Tibial artery (tissue), 4 donors: ENCODE measurements at regions not wholly inside any gene's neighbourhood (a gene's known extent, or its start where the extent isn't known, plus 50 kb on each side); places are given as distances from the start of the nearest gene placed in this dataset.

ENCODE experiments used
- DNase-seq, 2 donors: peaks; one replicate each; pipeline ENCODE4 v3.0.0-alpha.2; 2019
- H3K27ac ChIP-seq, 2 donors: fragments of 200-600 bp; sonication (generic) in 1 of 2; 1 replicate in 1 of 2; 2 replicates in 1 of 2; pipeline ENCODE4 v1.5.1; 2018 to 2019; ENCODE audit warnings: mild to moderate bottlenecking in 1 of 2
- H3K27me3 ChIP-seq, 2 donors: fragments of 200-600 bp; sonication (generic) in 1 of 2; one replicate each; pipeline versions ENCODE4 v1.5.1 to v1.6.0; 2016 to 2019
- H3K36me3 ChIP-seq, 3 donors: fragments of 200-600 bp; sonication (generic) in 2 of 3; one replicate each; pipeline ENCODE4 v1.5.1; 2016 to 2019; ENCODE audit warnings: mild to moderate bottlenecking in 2 of 3
- H3K4me1 ChIP-seq, 4 donors: fragments of 200-600 bp; sonication (generic) in 2 of 4; 1 replicate in 3 of 4; 2 replicates in 1 of 4; pipeline ENCODE4 v1.5.1; 2016 to 2019
- H3K4me3 ChIP-seq, 2 donors: fragments of 200-600 bp; sonication (generic) in 1 of 2; 1 replicate in 1 of 2; 2 replicates in 1 of 2; pipeline ENCODE4 v1.5.1; 2018 to 2019; ENCODE audit warnings: mild to moderate bottlenecking in 2 of 2
- H3K9me3 ChIP-seq, 3 donors: fragments of 200-600 bp; sonication (generic) in 1 of 3; one replicate each; pipeline ENCODE4 v1.5.1; 2016 to 2019
- intact Hi-C: fragments of 100-400 bp; cut with DNase I; formaldehyde crosslinking; loops from one replicate; pipeline ENCODE4 v1.15.0; 2023; ENCODE audit warnings: low total_unique reads
- TF ChIP-seq, protein P1 (sequence below), 2 experiments: fragments of 200-600 bp in 1 of 2; fragments of 450-650 bp in 1 of 2; IDR thresholded peaks; one replicate each; pipeline ENCODE4 v1.5.1; 2017 to 2019; ENCODE audit warnings: antibody characterized with exemption in 2 of 2, mild to moderate bottlenecking in 1 of 2, moderate library complexity in 1 of 2

DNA sequence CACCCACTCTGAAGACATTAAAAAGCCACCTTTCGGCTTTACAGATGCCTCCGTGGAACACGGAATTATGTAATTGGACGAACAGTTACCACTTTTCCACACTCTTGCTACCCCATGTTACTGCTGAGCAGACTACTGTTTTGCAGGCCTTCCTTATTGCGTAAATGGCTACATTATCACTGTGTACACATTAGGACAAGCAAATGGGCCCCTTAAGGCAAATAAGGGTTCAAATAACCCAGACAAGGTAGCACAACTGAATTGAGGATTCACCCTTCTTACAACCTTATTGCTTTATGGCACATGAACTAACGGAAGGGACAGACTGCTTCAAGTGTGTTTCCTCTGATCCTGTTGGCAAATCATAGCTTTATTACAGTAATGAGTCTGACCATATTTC, 832.2 kb upstream of the FANCL start:
- Histone ChIP-seq H3K9me3 (peaks cover 0 to 5% (median 0%) of the 10 kb centered on the region in 3 donors), H3K27ac (no peak overlapping the region), H3K27me3 (no peaks in the 10 kb centered on the region), H3K4me1 (no peaks in the 10 kb centered on the region), H3K36me3 (no peaks in the 10 kb centered on the region), H3K4me3 (no peak overlapping the region)
- TF ChIP-seq, protein P1, sequence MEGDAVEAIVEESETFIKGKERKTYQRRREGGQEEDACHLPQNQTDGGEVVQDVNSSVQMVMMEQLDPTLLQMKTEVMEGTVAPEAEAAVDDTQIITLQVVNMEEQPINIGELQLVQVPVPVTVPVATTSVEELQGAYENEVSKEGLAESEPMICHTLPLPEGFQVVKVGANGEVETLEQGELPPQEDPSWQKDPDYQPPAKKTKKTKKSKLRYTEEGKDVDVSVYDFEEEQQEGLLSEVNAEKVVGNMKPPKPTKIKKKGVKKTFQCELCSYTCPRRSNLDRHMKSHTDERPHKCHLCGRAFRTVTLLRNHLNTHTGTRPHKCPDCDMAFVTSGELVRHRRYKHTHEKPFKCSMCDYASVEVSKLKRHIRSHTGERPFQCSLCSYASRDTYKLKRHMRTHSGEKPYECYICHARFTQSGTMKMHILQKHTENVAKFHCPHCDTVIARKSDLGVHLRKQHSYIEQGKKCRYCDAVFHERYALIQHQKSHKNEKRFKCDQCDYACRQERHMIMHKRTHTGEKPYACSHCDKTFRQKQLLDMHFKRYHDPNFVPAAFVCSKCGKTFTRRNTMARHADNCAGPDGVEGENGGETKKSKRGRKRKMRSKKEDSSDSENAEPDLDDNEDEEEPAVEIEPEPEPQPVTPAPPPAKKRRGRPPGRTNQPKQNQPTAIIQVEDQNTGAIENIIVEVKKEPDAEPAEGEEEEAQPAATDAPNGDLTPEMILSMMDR (IDR thresholded peaks at IDR 0.05): no peak
- intact Hi-C loops: no loop called here
- DNase-seq: no peak

DNA sequence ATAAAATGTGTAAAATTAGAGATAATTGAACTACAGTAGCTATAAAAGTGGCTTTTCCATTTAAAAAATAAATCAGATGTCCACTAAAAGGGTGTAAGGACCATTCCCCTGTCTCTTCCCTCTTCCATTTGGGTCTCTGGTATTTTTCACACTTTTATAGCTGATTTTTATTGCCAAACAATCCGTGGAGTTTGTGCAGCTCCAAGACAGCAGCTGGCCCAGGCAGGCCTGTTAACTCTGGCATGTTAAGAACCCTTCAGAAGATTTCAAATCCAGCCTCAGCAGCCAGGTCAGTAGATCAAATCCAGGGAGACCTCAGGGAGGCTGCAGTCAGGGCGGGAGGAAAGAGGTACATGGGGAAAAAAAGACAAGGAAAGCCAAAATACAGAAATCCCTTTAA, 827.1 kb upstream of the FANCL start:
- Histone ChIP-seq H3K4me3 (no peak overlapping the region), H3K27ac (no peak overlapping the region), H3K4me1 (no peaks in the 10 kb centered on the region), H3K9me3 (peaks cover 0 to 5% (median 0%) of the 10 kb centered on the region in 3 donors), H3K36me3 (no peaks in the 10 kb centered on the region), H3K27me3 (no peaks in the 10 kb centered on the region)
- intact Hi-C loops: no loop called here
- TF ChIP-seq, protein P1 (IDR thresholded peaks at IDR 0.05): no peak
- DNase-seq: no peak

DNA sequence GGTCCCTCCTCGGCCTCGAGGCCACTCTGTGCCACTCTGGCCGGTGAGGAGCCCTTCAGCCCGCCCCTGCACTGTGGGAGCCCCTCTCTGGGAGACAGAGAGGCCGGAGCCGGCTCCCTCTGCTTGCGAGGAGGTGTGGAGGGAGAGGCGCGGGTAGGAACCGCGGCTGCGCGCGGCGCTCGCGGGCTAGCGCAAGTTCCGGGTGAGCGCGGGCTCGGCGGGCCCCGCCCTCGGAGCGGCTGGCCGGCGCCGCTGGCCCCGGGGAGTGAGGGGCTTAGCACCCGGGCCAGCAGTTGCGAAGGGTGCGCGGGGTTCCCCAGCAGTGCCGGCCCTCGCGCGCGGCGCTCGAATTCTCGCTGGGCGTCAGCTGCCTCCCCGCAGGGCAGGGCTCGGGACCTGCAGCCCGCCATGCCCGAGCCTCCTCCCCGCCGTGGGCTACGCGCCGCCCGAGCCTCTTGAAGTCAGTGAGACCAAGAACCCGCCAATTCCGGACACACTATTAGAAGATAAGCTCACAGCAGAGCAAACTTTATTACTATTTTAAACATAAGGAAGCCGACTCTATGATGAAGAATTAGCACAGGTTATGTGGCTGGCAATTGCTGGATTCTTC, 825.8 kb upstream of the FANCL start:
- H3K9me3 ChIP-seq: peaks cover 0 to 5% (median 0%) of the 10 kb centered on the region in 3 donors
- no peak overlapping the region for H3K27ac ChIP-seq
- H3K27me3 ChIP-seq: no peaks in the 10 kb centered on the region
- intact Hi-C loops: no loop called here
- no peaks in the 10 kb centered on the region for H3K36me3 ChIP-seq
- no peak overlapping the region for H3K4me3 ChIP-seq
- no peaks in the 10 kb centered on the region for H3K4me1 ChIP-seq
- DNase-seq: peak in 1 of 2 donors; percentile 51
- TF ChIP-seq, protein P1 (IDR thresholded peaks at IDR 0.05): no peak

DNA sequence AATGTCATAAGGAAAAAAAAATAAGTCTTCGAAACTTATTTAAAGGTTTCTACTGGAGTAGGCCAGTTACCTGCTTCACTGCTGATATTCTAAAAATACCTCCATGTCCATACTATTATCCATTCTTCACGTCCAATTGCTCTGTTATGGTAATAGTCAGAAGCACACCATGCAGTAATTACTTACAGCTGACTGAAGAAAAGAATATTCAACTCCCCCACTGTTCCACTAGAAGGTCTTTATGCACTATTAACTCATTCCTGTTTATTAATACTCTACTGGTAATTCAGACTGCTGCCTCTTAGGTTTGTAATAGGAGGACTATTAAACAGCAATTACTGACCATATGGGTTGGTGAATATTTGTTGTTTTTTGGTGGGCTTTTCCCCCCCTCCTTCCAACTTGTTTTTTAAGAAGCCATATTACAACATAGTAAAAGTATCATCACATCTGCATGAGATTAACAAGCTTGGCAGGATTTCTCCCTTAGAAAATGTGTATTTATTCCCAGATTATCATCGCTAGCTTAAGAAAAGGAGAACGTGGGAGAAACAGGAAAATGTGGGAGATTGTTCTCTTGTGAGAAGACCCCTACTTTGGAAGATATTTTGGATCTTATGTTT, 806.4 kb upstream of the FANCL start:
- no peaks in the 10 kb centered on the region for H3K36me3 ChIP-seq
- H3K27me3 ChIP-seq: no peaks in the 10 kb centered on the region
- TF ChIP-seq, protein P1 (IDR thresholded peaks at IDR 0.05): no peak
- H3K9me3 ChIP-seq: no peaks in the 10 kb centered on the region
- H3K4me3 ChIP-seq: no peak overlapping the region
- intact Hi-C loops: no loop called here
- H3K27ac ChIP-seq: no peak overlapping the region
- no peak for DNase-seq
- H3K4me1 ChIP-seq: no peaks in the 10 kb centered on the region

DNA sequence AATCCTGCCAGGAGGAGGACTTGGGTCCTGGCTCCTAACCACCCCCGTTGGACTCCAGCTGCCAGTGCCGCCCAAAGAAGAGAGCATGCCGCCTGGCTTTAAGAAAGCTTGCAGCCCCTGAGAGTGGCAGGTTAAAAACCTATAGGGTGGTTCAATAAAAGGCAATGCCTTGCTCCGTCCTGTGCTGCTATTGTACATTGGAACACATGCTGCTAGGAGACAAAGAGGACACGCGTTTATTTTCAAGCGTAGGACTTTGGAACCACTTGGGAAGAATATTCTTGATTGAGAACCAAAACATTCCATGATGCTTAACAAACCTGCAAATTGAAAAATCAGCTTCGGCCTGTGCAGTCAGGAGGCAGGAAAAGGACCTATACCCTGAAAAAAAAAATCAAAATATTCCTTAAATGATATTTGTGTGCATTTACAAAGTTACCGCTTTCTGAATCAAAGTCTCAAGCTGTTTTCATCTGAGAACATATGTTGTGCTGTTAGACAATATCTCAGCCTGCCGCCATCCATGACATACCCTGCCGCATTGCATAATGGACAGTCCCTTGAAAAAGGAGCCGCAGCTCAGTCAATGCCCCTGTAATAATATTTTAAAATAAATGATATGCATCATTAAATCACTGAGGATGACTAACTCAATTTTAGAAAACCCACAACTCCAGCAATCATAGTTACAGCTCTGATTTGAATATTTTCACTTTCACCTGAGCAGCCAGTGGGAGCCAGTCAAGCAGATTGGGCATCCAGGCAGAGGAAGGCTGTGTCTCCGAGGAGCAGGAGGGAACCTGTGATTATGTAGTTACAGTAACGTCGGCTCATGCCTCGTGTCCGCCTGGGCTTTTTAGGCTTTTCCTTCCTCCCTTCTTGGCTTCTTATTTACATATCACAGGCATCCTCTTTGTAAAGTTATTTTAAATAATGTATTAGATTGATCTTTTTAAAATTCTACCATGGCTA, 805.6 kb upstream of the FANCL start:
- H3K27ac ChIP-seq: no peak overlapping the region
- TF ChIP-seq, protein P1 (IDR thresholded peaks at IDR 0.05): no peak
- no peaks in the 10 kb centered on the region for H3K36me3 ChIP-seq
- no peak for DNase-seq
- H3K4me1 ChIP-seq: no peaks in the 10 kb centered on the region
- intact Hi-C loops: no loop called here
- no peak overlapping the region for H3K4me3 ChIP-seq
- no peaks in the 10 kb centered on the region for H3K27me3 ChIP-seq
- H3K9me3 ChIP-seq: no peaks in the 10 kb centered on the region
